Ammon's horn (tissue), 1 donor: ENCODE measurements at regions not wholly inside any gene's neighbourhood (a gene's known extent, or its start where the extent isn't known, plus 50 kb on each side); places are given as distances from the start of the nearest gene placed in this dataset.
A peak's percentile ranks its signal among the peaks of the same experiment; 100 is the strongest.

Experiments used
- DNase-seq: peaks from one replicate; pipeline ENCODE4 v3.0.0-alpha.2; 2016; ENCODE audit warnings: low spot score

- DNase-seq, result no peak
Measured at GRCh38 chr4:175947117-175947722, 118.4 kb upstream of the WDR17 start.

GRCh38 chr4:175951794-175952193, 113.8 kb upstream of the WDR17 start:
- DNase-seq, result no peak

- no peak for DNase-seq
Measured at GRCh38 chr4:175953116-175953515, 112.5 kb upstream of the WDR17 start.

DNA sequence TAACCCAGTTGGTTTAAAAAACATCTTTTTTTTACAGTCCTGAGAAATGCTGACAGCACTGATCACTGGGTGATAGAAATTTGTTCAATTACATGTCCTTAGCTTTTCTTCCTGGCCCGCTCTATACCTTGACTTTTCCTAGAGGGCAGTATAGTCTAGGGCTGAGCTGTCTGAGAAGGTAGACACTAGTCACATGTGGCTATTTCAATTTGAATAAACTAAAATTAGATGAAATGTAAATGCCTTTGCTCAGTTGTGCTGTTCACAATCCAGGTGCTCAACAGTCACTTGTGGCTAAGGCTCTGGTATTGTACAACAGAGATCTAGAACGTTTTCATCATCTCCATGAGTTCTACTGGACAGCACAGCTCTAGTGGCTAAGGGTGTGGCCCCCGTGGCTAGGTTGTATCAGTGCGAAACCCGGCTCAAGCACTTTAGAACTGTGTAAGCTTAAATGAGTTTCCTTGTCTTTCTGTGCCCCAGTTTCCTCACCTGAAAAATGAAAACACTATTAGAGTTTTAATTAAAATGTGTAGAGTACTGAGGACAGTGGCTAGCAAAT, 111.6 kb upstream of the WDR17 start:
- DNase-seq, result no peak

- no peak for DNase-seq
Measured at GRCh38 chr4:175954685-175955084, 111.0 kb upstream of the WDR17 start.

DNA sequence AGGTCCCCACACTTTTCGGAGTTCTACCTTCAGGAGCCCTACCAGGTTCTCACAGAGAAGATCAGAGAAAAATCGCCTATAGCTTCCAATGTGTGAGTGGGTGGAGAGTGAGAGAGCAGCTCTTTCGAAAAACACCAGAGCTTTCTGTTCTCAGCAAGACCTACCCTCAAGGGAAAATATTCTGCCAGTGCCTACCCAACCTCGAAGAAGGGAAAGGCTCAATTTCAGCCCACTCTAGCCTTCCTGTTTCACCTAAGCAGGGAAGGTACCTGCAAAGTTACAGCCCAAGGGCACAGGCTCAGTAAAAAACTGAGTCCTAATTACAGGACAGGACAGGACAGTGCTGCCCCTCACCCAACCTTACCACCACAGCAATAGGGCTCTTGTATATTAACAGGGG, 104.0 kb upstream of the WDR17 start:
- DNase-seq, result no peak

DNA sequence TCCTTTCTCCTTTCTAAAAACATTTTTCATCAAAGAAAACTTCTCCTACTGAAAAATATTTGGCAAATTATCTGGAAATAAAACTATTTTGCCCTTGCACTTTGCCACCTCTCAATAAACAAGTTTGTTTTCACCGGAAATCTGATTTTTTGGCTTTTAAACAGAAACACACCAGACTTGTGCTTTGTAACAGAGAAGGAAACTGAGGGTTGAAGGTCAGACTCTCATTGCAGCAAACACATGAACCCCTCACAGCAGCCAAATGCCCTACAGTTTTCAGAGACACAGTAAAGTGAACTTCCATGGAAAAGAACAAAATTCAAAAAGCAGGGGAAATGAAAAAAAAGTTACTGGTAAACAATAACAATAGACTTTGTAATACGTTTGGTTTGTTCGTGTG, 95.6 kb upstream of the WDR17 start:
- no peak for DNase-seq

GRCh38 chr4:175970724-175971123, 94.9 kb upstream of the WDR17 start:
- DNase-seq, result peak; percentile 39

DNA sequence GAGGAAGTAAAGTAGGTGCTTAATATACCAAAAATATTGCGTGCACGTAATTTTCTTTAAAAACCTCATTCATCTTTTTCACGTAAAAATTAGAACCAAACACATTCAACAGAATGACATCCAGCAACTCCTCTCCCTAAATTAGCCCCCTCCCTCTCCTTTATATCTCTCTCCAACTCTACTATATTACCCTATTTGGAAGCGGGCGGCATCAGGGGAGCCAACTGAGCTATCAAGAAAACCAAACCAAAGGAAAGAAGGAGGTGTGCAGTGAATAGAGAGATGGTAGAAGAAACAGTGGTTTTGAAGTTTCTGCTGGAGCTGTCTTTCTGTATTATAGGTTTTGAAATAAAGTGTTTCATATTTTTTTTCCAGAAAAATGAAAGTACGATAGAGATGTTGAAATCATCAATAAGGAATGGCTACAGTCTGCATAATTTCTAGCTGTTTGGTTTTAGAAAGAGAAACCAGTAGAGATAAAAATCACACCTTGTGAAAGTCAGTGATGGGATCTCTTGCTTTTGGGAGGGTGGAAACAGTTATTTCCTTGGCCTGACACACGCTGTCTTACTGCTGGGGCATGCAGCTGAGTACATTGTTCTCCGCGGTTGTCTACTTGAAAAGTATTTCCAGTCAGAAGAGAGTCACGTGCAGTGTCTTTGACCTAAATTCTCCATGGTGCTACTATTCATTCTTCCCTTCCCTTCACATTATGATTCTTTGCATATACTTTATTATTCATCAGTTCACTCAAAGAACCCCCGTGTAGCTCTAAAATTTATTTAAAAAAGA, 94.1 kb upstream of the WDR17 start:
- peak; percentile 22 for DNase-seq

GRCh38 chr4:175973027-175973923, 92.4 kb upstream of the WDR17 start:
- no peak for DNase-seq

DNA sequence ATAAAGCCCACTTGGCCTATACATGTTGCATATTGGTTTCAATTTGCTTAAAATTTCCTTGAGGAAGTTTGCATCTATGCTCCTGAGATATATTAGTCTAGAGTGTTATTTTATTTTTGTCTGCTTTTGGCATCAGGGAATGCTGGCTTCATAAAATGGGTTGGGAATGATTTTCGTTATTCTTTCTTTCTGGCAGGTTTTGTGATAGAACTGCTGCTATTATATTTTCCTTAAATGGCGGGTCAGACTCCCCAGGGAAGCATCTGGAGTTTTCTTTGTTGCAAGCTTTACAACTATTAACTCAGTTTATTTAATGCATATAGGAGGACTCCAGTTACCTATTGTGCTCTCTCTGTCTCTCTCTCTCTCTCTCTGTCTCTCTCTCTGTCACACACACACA, 82.0 kb upstream of the WDR17 start:
- no peak for DNase-seq

DNA sequence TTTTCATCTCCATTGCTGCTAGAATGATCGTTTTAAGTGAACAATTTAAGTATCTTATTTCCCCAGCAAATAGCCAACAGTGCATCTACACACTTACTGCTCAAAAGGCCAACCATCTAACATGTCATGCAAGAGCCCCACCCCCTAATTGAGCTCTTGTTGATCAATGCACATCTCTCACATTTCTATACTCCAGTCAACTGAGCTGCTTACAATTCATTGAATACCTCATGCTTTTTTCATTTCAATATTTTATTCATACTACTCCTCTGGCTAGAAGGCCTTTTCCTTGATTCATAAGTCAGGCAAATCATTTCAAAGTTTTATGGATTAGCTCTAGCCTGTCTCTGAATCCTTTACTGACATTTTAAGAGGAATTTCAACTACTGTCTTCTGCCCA, 79.0 kb upstream of the WDR17 start:
- DNase-seq, result no peak

GRCh38 chr4:175988511-175988910, 77.1 kb upstream of the WDR17 start:
- peak; percentile 46 for DNase-seq

- DNase-seq, result no peak
Measured at GRCh38 chr4:175996206-175996605, 69.4 kb upstream of the WDR17 start.

DNA sequence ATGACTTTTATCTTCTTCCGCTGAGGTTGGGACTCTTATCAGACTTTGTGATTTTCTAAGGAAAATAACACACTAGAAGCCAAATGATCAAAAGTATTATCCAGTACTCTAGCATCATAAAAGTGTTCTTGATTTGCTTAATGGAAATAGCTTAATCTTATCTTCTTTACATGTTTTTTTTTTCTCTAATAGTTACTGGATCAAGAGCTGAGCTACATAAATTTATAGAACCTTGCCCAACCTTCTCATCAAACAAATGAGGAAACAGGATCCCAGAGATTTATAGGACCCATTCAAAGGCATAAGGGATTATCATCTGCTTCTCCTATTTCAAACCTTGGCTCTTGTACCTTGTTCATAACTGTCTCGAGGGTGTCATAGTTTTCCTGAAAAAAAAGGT, 68.3 kb upstream of the WDR17 start:
- no peak for DNase-seq

DNA sequence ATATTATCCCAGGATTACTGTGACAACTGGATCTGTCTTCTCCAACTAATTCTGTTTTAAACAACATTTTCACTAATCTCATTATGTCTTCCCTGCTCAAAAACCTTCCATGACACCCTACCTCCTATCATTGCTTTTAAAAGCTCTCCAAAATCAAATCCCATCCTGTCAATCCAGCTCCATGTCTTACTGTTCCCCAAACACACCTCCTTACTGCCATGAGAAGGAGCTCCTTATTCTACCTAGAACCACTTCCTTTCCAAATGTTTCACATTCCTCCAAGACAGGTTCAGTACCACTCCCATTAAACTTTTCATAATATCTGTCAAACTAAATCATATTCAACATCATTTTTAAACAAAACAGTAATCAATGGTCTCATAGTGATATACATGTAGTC, 66.9 kb upstream of the WDR17 start:
- DNase-seq, result no peak

DNA sequence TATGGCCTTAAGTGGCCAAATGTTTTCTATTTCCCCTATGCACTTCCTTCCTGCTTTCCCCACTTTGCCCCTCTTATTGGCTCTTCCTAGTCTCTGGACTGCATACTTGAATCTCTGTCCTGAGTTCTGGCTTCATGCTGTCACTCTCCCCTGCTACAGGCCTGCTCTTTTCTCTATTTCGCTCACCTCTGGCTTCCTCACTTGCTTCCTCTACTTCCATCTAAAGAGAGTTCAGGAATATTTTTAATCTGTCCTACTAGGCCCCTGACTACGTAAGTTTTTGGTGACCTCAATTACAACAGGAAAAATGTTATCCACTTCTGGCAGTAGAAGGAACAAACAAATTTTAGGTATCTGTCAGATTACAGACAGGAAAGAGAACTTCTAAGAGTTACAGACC, 65.7 kb upstream of the WDR17 start:
- DNase-seq, result no peak

- peak; percentile 84 for DNase-seq
Measured at GRCh38 chr4:176001151-176002006, 64.3 kb upstream of the WDR17 start.

- peak; percentile 63 for DNase-seq
Measured at GRCh38 chr4:176002007-176002613, 63.5 kb upstream of the WDR17 start.

DNA sequence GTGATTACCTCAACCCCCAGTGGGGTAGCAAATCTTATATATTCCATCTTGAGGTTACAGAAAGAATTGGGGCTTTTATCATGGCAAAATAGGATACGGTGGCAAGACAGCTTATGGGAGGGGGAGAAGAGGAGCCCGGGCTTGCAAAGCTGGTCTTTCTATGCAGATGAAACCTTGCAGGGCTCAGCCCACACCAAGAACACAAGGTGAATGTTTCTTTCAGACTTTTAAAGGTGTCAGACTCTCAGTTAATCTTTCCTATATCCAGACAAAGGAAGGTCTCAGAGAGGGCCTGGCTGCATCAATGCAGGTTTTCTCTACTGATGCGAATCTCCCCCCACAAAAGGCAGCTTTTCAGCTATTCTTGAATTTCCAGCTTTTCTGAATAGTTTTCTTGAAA, 59.9 kb upstream of the WDR17 start:
- no peak for DNase-seq

DNA sequence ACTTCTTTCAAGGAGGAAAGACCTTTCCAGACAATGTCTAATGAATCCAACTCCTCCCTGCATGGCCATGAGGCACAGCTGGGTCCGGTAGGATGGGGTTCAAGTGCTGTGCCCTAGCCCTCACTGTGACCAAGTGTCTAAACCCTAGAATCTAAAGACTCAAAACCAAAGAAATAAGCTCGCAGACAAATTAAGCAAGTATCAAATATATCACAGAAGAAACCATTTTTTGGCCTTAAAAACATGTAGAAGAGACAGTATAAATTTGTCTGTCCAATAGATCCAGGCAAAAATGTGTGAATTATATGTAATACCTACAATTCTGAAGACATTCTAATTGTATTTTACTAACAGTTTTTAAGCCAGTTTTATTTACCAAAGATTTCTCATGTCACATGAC, 56.4 kb upstream of the WDR17 start:
- no peak for DNase-seq
